HuH-7 (cell line): ENCODE measurements at regions not wholly inside any gene's neighbourhood (a gene's known extent, or its start where the extent isn't known, plus 50 kb on each side); places are given as distances from the start of the nearest gene placed in this dataset.
A peak's percentile ranks its signal among the peaks of the same experiment; 100 is the strongest.
"Not testable (repeated sequence)": the region's sequence is repeated elsewhere in the genome, so short reads cannot be mapped to it uniquely, and the experiment has no call there.

Experiments
- DNase-seq: peaks from one replicate; pipeline ENCODE4 v3.0.0; 2011; ENCODE audit warnings: low spot score

GRCh38 chr17:71488851-71489250, 632.0 kb upstream of the SOX9 start:
- DNase-seq = peak; percentile 17

- no peak for DNase-seq
Observed at GRCh38 chr17:71494062-71494855, 626.6 kb upstream of the SOX9 start.

- no peak for DNase-seq
Observed at GRCh38 chr17:71495420-71495819, 625.4 kb upstream of the SOX9 start.

- DNase-seq = no peak
Observed at GRCh38 chr17:71496552-71496951, 624.3 kb upstream of the SOX9 start.

GRCh38 chr17:71500761-71501555, 619.9 kb upstream of the SOX9 start:
- DNase-seq = no peak

GRCh38 chr17:71501711-71502110, 619.1 kb upstream of the SOX9 start:
- no peak for DNase-seq

- DNase-seq = no peak
Observed at GRCh38 chr17:71502443-71502842, 618.4 kb upstream of the SOX9 start.

GRCh38 chr17:71503710-71504465, 616.9 kb upstream of the SOX9 start:
- no peak for DNase-seq

GRCh38 chr17:71505200-71505599, 615.6 kb upstream of the SOX9 start:
- DNase-seq = no peak

- no peak for DNase-seq
Observed at GRCh38 chr17:71505981-71506380, 614.8 kb upstream of the SOX9 start.

GRCh38 chr17:71511266-71511995, 609.4 kb upstream of the SOX9 start:
- no peak for DNase-seq

GRCh38 chr17:71513725-71514124, 607.1 kb upstream of the SOX9 start:
- DNase-seq = not testable (repeated sequence)

GRCh38 chr17:71516149-71516548, 604.7 kb upstream of the SOX9 start:
- DNase-seq = no peak

- DNase-seq = no peak
Observed at GRCh38 chr17:71519285-71519684, 601.5 kb upstream of the SOX9 start.

GRCh38 chr17:71521724-71522123, 599.1 kb upstream of the SOX9 start:
- no peak for DNase-seq

- DNase-seq = no peak
Observed at GRCh38 chr17:71522383-71522782, 598.4 kb upstream of the SOX9 start.

- no peak for DNase-seq
Observed at GRCh38 chr17:71527311-71527710, 593.5 kb upstream of the SOX9 start.

- no peak for DNase-seq
Observed at GRCh38 chr17:71528210-71528609, 592.6 kb upstream of the SOX9 start.

- no peak for DNase-seq
Observed at GRCh38 chr17:71530248-71530647, 590.6 kb upstream of the SOX9 start.

- DNase-seq = no peak
Observed at GRCh38 chr17:71535321-71535720, 585.5 kb upstream of the SOX9 start.

GRCh38 chr17:71546419-71546818, 574.4 kb upstream of the SOX9 start:
- no peak for DNase-seq

GRCh38 chr17:71547904-71548303, 572.9 kb upstream of the SOX9 start:
- no peak for DNase-seq
